ENCODE measurements at regions not wholly inside any gene's neighbourhood (a gene's known extent, or its start where the extent isn't known, plus 50 kb on each side); places are given as distances from the start of the nearest gene placed in this dataset.

DNA sequence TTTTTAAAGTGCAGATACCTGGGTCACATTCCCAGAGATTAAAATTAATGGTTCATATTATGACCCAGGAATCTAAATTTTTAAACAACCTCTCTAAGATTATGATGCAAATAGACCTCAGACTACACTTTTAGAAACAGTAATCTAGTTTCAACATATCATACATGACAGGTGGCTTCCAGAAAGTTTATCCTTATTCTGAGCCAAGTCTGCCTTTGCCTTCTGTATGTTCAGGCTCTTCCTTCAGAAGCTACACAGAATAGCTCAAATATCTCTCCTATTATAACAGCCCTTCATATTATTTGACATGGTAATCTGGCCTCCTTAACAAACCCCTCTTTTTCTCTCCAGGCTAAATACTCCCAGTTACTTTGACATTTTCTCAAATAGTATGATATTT is 101.9 kb downstream of the FZD1 start:
- Histone ChIP-seq H3K36me3 (ENCODE audit: low read depth, missing control alignments) (no peaks in the 10 kb centered on the region), H3K4me1 (no peaks in the 10 kb centered on the region), H3K27ac (no peak overlapping the region), H3K9me3 (no peaks in the 10 kb centered on the region), H3K27me3 (no peaks in the 10 kb centered on the region), H3K4me3 (no peak overlapping the region)
- no peak for DNase-seq
- no peak for TF ChIP-seq POLR2A (IDR thresholded peaks at IDR 0.05)
- TF ChIP-seq, protein P1, sequence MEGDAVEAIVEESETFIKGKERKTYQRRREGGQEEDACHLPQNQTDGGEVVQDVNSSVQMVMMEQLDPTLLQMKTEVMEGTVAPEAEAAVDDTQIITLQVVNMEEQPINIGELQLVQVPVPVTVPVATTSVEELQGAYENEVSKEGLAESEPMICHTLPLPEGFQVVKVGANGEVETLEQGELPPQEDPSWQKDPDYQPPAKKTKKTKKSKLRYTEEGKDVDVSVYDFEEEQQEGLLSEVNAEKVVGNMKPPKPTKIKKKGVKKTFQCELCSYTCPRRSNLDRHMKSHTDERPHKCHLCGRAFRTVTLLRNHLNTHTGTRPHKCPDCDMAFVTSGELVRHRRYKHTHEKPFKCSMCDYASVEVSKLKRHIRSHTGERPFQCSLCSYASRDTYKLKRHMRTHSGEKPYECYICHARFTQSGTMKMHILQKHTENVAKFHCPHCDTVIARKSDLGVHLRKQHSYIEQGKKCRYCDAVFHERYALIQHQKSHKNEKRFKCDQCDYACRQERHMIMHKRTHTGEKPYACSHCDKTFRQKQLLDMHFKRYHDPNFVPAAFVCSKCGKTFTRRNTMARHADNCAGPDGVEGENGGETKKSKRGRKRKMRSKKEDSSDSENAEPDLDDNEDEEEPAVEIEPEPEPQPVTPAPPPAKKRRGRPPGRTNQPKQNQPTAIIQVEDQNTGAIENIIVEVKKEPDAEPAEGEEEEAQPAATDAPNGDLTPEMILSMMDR (IDR thresholded peaks at IDR 0.05) = no peak
- intact Hi-C loops (cut with DNase I; ENCODE audit: low total_unique reads) = no loop called here

DNA sequence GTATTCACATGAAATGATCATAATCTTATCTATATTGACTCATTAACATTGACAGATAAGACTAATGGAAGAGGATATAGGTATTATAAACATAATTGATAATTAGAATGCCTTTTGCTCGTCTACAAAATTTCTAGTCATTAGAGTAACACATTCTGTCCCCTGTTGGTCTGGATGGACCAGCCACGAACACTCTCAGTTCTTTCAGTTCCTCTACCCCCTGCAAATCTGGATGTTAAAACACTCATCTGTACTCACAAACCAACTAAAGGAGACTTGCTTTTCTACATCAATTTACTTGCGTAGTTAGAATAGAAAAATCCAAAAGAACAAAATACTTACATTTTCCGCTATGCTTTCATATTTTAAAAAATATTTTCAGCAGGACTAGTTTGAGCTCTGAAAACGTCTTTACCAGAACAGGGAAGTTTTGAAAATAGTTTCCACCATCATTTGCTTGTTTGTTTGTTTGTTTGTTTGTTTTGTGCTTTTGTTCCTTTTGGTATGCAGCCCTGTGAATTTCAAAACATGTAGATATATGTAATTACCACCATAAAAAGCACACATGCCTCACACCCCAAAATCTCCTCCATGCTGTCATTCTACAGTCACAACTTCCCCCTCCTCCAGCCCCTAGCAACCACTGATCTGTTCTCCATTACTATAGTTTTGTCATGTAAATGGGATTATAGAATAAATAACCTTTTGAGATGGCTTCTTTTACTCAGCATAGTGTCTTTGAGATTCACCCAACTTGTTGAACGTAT is 103.8 kb downstream of the FZD1 start:
- intact Hi-C loops (cut with DNase I; ENCODE audit: low total_unique reads) = no loop called here
- H3K4me1 ChIP-seq = no peaks in the 10 kb centered on the region
- H3K36me3 ChIP-seq (ENCODE audit: low read depth, missing control alignments) = no peaks in the 10 kb centered on the region
- WGBS, 2 donors = 79 to 88% methylated on average over 6 of the region's 6 CpGs
- DNase-seq = no peak
- no peak overlapping the region for H3K4me3 ChIP-seq
- no peak overlapping the region for H3K27ac ChIP-seq
- TF ChIP-seq, protein P1 (IDR thresholded peaks at IDR 0.05) = no peak
- no peak for TF ChIP-seq POLR2A (IDR thresholded peaks at IDR 0.05)
- no peaks in the 10 kb centered on the region for H3K27me3 ChIP-seq
- H3K9me3 ChIP-seq = no peaks in the 10 kb centered on the region

DNA sequence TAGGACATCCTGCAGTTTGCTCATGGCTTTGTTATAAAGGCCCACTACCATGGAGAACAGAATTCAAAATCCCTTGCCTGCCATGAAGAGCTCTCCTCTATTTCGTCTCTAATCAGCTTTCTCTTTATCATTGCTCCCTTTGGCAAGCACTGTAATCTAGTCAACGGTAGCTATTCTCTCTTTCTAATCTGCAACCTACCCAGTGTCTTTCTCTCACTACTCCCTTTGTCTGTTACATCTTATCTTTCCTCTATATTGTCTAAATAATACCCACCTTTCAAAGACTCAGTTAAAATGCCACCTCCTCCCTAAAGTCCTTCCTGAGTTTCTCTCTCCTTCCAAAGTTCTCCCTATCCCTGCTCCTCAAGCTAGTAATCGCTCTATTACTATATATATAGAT is 108.1 kb downstream of the FZD1 start:
- no peak overlapping the region for H3K4me3 ChIP-seq
- 66 to 75% methylated on average over 3 of the region's 3 CpGs for WGBS, 2 donors
- no peak for DNase-seq
- H3K9me3 ChIP-seq = no peaks in the 10 kb centered on the region
- TF ChIP-seq POLR2A (IDR thresholded peaks at IDR 0.05) = no peak
- TF ChIP-seq, protein P1 (IDR thresholded peaks at IDR 0.05) = no peak
- no peaks in the 10 kb centered on the region for H3K27me3 ChIP-seq
- H3K36me3 ChIP-seq (ENCODE audit: low read depth, missing control alignments) = no peaks in the 10 kb centered on the region
- no peak overlapping the region for H3K27ac ChIP-seq
- intact Hi-C loops (cut with DNase I; ENCODE audit: low total_unique reads) = no loop called here
- no peaks in the 10 kb centered on the region for H3K4me1 ChIP-seq

DNA sequence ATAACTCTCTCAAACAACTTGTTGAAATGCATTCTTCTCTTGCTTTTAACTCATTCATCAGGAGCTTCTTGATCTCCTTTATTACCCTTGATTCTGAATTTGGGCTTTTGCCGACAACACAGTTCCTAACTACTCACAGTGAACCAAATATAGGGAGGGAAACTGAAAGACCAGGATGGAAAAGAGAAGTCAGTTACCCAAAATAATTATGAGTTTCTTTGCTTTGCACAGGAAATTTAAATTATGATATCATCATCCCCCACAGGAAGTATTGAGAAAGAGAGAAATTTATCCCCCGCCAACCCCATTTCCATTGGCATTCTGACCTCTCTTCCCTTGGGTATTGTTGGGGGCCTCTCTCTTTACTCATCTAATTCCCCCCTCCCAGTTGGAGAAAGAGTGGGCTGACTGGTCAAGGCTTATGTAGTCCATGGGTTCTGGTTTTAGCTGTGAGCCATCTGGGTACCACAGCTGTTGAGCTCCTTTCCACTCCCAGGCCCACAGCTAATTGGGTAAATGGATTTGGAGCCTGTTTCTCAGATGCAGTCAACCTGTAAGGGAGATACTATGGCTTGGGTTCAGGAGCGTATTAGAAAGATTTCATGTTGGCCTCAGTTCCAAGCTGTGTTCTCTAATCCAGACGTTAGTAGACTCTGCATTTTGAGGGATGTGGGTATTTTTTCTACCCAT is 109.0 kb downstream of the FZD1 start:
- WGBS, 2 donors = 62 to 68% methylated on average over 4 of the region's 4 CpGs
- no peaks in the 10 kb centered on the region for H3K9me3 ChIP-seq
- intact Hi-C loops (cut with DNase I; ENCODE audit: low total_unique reads) = no loop called here
- H3K27me3 ChIP-seq = no peaks in the 10 kb centered on the region
- H3K4me3 ChIP-seq = no peak overlapping the region
- no peaks in the 10 kb centered on the region for H3K36me3 ChIP-seq (ENCODE audit: low read depth, missing control alignments)
- no peak overlapping the region for H3K27ac ChIP-seq
- DNase-seq = no peak
- no peaks in the 10 kb centered on the region for H3K4me1 ChIP-seq
- TF ChIP-seq POLR2A (IDR thresholded peaks at IDR 0.05) = no peak
- TF ChIP-seq, protein P1 (IDR thresholded peaks at IDR 0.05) = no peak
